Testis (tissue), 2 donors: ENCODE measurements at regions not wholly inside any gene's neighbourhood (a gene's known extent, or its start where the extent isn't known, plus 50 kb on each side); places are given as distances from the start of the nearest gene placed in this dataset.

Experiments
- CTCF ChIP-seq, 3 experiments: fragments of 450-650 bp in 2 of 3; fragments of 200-600 bp in 1 of 3; sonication (generic) in 1 of 3; IDR thresholded peaks; one replicate each; pipeline ENCODE4 v1.5.1; 2016 to 2019; ENCODE audit warnings: antibody characterized with exemption in 3 of 3, mild to moderate bottlenecking in 2 of 3, moderate library complexity in 1 of 3
- POLR2A ChIP-seq: fragments of 450-650 bp; IDR thresholded peaks from one replicate; pipeline ENCODE4 v1.6.1; 2017; ENCODE audit warnings: antibody characterized with exemption, mild to moderate bottlenecking, moderate library complexity

GRCh38 chr5:42915306-42915866 lies 103.7 kb upstream of the SELENOP start:
- TF ChIP-seq POLR2A (no peak), CTCF (IDR thresholded peaks at IDR 0.05) (no peak)
